ENCODE measurements at regions not wholly inside any gene's neighbourhood (a gene's known extent, or its start where the extent isn't known, plus 50 kb on each side); places are given as distances from the start of the nearest gene placed in this dataset.
"Not testable (repeated sequence)": the region's sequence is repeated elsewhere in the genome, so short reads cannot be mapped to it uniquely, and the experiment has no call there.

DNA sequence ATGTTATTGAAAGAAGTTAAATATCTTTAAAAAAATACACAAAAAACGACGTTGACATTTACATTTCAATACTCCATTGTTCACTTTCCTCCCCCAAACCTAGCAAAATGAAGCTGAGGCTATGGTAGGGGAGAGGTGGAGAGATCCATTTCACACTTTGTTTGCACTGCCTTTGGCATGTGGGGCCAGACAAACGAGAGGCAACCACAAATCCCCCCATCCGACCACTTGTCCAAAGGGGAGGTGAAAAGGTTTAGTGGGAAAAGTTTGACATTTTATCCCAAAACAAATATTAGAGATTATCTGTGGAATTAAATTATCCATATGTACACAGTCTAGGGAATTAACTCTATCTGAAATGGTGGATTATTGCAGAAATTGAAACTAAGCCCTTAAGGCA lies 261.7 kb upstream of the FIGN start:
- H3K4me3 ChIP-seq (ENCODE audit: low read depth, low read length): no peak overlapping the region
- no peak for DNase-seq (ENCODE audit: low read depth)

DNA sequence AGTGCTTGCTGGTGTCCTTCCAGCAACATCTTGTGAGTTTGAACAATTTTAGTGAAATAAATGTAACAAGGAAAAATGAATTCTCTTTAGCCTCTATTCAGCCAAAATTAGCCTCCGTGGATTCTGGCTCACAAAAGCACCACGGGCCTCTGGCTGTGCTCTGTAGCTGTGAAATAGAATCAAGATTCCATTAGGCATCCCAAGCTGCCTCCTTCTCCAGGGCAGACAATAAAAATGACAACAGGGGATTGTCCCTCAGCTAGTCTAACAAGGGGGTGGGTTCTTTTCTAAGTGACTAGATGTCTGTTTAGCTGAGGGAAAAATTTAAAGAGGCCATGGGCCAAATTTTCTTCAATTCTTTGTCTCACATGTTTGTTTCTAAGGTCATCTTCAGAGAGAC lies 254.7 kb upstream of the FIGN start:
- no peak for DNase-seq (ENCODE audit: low read depth)
- H3K4me3 ChIP-seq (ENCODE audit: low read depth, low read length): no peak overlapping the region

DNA sequence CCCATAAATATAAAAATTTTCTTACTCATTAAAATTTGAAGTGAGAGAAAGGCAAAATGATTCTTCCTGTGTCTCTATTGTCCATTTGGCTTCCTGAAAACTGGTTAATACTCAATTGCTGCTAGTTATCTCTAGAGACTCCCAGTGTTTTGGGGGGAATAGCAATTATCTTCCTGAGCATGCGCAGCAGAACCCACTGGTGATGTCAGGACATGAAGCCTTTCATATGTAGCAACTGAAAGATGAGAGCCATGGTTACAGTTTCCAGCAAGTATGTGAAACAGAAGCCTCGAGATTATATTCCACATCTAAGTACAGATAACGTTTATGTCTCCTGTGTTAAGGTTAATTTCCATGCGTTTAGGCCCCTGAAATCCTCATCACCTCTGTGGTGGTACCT lies 254.3 kb upstream of the FIGN start:
- DNase-seq (ENCODE audit: low read depth): no peak
- no peak overlapping the region for H3K4me3 ChIP-seq (ENCODE audit: low read depth, low read length)

DNA sequence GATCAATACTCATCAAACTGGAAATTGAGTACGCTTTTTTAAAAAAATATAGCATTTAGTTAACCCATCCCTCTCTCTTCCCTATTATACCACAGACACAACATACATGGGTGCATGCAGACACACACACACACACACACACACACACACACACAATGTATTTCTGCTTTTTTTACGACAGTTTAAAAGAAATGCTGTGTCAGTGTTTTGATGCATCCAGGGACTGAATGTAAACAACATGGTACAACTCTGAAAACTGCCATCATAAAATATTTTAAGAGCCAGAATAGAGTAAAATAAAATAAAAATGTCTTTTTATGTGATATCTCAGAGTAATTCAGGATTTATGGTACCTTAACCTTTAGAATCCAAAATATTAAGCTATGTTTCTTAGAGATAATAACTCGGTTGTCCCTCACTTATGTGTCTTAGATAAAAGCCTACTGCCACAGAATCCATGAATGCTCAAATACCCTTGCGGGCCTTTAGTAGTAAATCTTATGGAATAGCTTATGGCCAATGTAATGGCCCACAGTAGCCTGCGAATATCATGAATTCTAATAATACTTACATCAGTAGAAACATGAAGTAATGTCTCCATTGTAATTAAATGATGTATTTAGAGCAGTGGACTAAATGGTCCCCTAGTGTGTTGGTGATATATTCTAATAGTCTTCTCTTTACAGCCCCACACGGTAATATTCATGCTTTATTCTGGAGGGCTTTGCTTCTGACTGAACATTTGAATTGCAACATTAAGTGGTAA lies 251.6 kb upstream of the FIGN start:
- no peak overlapping the region for H3K4me3 ChIP-seq (ENCODE audit: low read depth, low read length)
- no peak for DNase-seq (ENCODE audit: low read depth)

DNA sequence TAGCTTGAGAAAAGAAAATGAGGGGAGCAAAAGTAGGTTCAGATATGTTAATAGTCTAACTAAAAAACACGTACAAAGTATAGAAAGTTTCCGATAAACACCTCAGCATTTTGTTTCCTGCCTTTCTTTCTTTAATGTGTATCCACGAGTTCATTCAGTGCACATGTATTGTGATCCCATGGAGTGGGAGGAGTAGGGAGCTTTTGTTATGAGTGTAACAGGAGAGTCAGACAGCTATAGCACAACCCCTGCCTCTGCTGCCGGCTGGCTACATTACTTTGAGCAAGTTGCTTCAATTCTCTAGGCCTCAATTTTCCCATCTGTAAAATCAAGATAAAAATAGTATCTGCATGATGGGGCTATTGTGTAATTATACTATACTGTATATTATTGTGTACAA lies 249.2 kb upstream of the FIGN start:
- H3K4me3 ChIP-seq (ENCODE audit: low read depth, low read length): no peak overlapping the region
- no peak for DNase-seq (ENCODE audit: low read depth)

DNA sequence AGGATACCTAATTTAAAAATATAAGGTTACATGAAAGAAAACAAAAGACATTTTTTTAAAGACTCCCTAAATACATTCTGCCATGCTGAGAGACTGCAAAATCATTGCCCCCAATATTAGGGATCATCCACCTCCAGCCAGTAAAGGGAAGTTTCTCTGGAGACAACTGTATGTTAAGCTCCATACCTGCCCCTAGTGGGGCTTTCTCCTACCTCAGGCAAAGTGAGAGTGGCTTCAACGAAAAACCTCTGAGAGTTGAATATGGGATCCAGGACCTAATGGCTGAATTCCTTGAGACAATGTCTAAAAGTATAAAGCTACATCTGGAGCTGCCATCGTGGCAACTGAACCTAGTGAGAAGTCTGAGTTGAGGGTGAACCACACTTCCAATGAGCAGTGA lies 248.1 kb upstream of the FIGN start:
- no peak for DNase-seq (ENCODE audit: low read depth)
- H3K4me3 ChIP-seq (ENCODE audit: low read depth, low read length): no peak overlapping the region

DNA sequence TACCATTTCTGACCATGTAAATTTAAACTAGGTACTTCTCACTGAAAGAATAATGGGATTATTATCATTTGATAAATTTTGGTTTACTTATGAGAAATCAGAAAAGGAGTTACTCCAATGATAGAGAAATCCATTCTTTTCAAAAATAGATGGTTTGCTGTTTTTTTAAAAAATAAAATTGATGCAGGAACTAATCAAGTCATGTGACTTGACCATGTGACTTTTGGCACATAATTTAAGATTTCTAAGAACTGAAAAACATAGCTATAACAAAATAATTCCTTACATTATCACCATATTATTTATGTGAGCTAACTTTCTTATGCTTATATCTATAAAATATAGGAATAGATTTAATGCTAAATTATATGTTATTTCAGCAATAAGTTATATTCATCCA lies 247.1 kb upstream of the FIGN start:
- no peak overlapping the region for H3K4me3 ChIP-seq (ENCODE audit: low read depth, low read length)
- DNase-seq (ENCODE audit: low read depth): no peak

DNA sequence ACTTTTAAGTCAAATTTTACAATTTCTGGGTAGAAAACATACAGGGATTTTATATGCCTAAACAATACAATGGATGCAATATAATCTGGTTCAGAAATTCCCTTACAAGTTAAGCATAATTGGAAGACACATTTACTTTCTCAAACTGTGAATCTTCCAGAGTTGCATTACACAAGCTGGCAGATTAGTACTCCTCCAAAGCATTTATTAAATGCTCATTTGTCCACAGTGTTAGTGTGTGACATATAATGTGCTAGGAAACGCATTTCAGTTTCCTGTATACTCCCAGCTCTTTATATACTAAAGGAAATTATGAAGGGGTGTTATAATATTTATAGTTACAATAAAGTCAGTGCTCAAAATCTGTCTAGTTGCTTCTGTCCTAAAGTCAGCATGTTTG lies 239.0 kb upstream of the FIGN start:
- H3K4me3 ChIP-seq (ENCODE audit: low read depth, low read length): no peak overlapping the region
- no peak for DNase-seq (ENCODE audit: low read depth)

DNA sequence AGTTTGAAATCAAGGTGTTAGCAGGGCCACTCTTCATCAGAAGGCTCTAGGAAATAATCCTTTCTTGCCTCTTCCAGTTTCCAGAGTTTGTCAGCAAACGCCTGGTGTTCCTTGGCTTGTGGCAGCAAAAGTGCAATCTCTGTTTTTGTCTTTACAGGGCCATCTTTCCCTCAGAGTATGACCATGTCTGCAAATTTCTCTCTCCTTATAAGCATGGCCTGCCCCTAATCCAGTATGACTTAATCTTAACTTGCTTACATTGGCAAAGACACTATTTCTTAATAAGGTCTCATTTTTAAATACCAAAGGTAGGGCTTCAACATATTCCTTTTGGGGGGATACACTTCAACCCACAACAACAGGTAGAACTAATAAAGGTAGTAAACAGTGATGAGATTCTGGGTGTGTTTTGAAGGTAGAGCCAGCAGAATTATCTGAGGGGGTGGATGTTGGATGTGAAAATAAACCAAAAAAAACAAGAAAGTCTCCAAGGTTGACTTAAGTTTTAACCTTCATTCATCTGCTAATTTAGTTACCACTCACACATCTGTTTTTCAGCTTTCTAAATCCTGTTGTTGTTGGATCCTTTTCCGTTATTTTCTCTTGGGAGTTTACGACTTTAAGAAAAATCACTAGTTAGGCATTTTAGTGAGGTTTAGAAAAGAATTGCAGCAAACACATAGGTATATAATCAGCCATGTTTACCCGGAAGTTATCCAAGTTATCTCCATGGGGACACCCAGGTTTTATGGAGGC lies 234.4 kb upstream of the FIGN start:
- no peak for DNase-seq (ENCODE audit: low read depth)
- H3K4me3 ChIP-seq (ENCODE audit: low read depth, low read length): no peak overlapping the region

DNA sequence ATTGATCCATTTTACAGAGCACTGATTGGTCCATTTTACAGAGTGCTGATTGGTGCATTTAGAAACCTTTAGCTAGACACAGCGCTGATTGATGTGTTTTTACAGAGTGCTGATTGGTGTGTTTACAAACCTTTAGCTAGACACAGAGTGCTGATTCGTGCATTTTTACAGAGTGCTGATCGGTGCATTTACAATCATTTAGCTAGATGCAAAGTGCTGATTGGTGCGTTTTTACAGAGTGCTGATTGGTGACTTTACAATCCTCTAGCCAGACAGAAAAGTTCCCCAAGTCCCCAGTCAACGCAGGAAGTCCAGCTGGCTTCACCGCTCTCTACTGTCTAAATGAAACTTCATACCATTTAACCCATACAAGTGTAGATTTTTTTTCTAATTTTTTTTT lies 228.5 kb upstream of the FIGN start:
- not testable (repeated sequence) for H3K4me3 ChIP-seq (ENCODE audit: low read depth, low read length); DNase-seq (ENCODE audit: low read depth)

DNA sequence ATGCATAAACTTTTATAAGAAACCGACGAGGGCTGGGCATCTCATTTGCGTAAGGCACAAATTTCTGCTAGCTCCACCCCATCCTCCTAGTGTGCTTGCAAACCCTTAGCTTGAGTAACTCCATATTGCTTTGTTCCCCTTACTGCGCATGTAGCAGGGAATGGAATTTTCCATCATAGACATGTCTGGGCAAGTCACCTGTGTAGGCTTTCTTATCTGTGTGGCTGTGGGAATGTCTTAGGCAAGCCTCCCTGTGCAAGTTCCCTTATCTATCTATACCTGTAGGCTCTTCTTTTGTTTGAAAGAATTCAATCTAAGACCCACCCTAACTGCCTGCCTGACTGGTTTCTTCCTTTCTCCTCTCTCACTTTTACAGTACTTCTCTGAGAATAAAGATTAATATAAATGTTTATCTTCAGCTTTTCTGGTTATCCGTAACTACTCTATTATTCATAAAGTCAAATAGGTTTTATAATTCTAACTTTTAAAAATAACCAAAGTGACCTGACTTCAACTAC lies 217.6 kb upstream of the FIGN start:
- H3K4me3 ChIP-seq (ENCODE audit: low read depth, low read length): no peak overlapping the region
- no peak for DNase-seq (ENCODE audit: low read depth)

DNA sequence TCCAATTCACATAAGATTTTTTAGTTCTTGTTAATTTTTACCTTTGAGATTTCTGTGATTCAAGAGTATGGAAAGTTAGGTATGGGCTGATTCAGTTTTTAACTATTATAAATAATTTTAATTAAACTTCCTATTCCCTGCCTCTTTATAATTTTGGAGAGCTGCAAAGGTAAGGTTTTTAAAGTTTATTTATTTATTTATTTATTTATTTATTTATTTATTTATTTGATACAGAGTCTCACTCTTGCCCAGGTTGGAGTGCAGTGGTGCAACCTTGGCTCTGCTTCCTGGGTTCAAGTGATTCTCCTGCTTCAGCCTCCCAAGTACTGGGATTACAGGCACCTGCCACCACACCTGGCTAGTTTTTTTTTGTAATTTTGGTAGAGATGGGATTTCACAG lies 215.5 kb upstream of the FIGN start:
- DNase-seq (ENCODE audit: low read depth): no peak
- H3K4me3 ChIP-seq (ENCODE audit: low read depth, low read length): no peak overlapping the region

DNA sequence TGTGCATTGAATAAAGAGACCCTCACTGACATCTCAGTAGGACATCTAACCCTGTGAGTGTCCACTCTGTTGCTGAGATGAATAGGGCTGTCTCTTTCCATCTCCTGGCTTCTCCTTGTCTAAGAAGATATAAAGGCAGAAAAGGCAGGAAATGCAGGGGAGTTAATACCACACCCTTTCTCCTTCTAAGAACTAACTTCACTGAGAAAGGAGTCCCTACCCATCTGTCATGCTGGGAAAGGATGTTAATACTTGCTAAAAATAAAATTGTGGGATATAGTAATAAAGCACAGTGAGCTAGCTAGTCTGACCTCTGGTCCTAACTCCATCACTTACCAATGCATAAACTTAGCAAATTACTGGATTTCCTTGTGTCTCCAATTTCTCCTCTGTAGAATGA lies 213.9 kb upstream of the FIGN start:
- no peak overlapping the region for H3K4me3 ChIP-seq (ENCODE audit: low read depth, low read length)
- no peak for DNase-seq (ENCODE audit: low read depth)

DNA sequence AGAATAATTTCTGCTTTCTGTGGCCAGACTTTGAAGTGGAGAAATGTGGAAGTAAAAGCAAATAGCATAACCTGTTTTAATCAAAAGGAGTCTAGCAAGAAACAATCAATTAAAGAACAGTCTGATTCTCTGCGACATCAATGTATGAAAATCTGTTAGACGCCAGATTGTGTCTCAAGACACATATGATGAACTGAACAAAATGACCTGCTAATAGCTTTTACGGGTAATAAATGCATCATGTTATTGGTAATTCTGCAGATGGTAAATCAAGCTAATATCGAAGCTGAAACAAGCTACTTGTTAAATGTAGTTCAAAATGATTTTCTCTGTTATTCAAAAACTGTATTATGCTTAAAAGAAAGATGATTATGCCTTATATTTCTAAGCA lies 208.5 kb upstream of the FIGN start:
- DNase-seq (ENCODE audit: low read depth): no peak
- no peak overlapping the region for H3K4me3 ChIP-seq (ENCODE audit: low read depth, low read length)

DNA sequence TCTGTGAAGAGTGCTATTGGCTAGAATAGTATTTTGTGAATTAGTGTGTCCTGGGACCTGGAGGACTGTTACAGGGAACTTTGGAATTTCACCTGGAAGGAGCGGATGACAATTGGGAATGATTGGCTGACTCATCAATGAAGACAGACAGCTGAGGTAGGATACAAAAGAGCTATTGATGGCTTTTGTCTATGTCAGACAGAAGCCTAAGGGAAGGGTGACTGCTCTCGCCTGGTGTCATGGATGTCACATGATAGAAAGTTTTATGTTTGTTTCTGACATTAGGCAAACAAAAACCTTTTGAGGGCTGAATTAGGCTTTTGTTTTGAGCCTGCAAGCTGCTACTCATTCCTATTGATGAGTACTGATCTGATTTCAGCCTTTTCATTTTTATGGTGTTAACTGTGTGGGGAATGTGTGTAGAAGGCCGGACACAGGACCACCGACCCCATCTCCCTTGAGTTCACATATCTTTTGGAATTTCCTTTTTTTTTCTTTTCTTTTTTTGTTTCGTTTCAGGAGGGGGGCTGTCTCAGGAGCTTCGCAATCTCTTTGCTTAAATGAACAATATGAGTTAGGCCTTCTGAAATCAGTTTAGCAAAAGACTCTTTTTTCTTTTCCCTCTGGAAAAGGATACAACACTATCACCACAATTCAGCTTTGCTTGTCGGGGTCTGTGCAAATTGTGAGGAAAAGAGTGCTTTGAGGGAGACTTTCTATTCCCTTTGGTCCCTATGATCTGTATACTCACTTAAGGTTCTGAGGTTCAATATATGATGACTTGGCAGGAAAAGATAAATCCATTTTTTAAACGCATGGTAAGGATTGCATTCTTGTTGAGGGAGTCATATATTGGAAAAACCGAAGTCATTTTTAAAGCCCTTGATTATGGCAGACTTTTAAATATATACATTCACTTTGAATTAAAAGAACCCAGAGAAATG lies 207.9 kb upstream of the FIGN start:
- DNase-seq (ENCODE audit: low read depth): no peak
- no peak overlapping the region for H3K4me3 ChIP-seq (ENCODE audit: low read depth, low read length)

DNA sequence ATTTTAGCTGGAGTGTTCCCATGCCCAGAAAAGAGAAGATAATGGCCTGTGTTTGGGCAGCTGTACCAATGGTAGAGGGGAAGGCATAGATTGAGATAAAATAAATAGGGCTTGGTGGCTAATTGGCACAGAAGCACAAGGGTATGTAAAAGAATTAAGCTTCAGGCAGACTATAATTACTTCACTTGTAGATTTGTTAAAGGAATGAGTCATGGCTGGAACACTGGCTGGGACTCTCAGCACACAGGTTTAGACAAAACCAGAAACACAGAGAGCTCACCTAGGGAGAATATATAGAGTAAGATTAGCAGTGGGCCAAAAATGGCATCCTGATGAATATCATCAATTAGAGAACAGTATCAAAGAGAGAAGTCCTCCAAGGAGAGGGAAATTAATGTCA lies 198.3 kb upstream of the FIGN start:
- no peak for DNase-seq (ENCODE audit: low read depth)

DNA sequence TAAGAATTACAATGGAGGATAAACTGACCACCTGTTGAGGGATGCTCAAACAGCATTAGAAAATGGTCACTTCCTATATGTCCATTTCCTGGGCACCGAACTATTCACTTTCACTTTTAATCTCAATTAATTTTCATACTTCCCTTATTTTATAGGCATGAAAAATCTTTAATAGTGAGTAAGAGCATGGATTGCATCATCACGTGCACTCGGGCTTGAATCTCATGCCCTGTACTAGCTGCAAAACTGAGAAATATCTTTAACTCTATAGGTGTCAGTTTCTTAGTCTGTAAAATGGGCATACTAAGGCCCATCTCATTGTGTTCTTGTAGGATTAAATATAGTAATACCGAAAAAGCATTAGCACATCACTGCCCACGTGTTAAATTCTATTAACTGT lies 183.9 kb upstream of the FIGN start:
- no peak overlapping the region for H3K4me3 ChIP-seq (ENCODE audit: low read depth, low read length)
- DNase-seq (ENCODE audit: low read depth): no peak

More for the DNA sequence above, 198.3 kb upstream of the FIGN start:
- no peak overlapping the region for H3K4me3 ChIP-seq (ENCODE audit: low read depth, low read length)

DNA sequence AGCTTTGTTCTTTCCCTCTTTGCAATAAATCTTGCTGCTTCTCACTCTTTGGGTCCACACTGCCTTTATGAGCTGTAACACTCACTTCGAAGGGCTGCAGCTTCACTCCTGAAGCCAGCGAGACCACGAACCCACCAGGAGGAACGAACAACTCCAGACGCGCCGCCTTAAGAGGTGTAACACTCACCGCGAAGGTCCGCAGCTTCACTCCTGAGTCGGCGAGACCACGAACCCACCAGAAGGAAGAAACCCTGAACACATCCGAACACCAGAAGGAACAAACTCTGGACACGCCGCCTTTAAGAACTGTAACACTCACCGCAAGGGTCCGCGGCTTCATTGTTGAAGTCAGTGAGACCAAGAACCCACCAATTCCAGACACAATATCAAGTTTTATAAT lies 178.7 kb upstream of the FIGN start:
- H3K4me3 ChIP-seq (ENCODE audit: low read depth, low read length); DNase-seq (ENCODE audit: low read depth): not testable (repeated sequence)

DNA sequence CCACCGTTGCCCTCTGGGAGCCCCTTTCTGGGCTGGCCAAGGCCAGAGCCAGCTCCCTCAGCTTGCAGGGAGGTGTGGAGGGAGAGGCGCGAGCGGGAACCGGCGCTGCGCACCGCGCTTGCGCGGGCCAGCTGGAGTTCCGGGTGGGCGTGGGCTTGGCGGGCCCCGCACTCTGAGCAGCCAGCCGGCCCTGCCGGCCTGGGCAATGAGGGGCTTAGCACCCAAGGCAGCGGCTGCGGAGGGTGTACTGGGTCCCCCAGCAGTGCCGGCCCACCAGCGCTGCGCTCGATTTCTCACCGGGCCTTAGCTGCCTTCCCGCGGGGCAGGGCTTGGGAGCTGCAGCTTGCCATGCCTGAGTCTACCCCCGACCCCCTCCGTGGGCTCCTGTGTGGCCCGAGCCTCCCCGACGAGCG lies 177.7 kb upstream of the FIGN start:
- H3K4me3 ChIP-seq (ENCODE audit: low read depth, low read length); DNase-seq (ENCODE audit: low read depth): not testable (repeated sequence)

Measured in skeletal muscle cell (primary cell).